K562 (cell line): ENCODE measurements at regions not wholly inside any gene's neighbourhood (a gene's known extent, or its start where the extent isn't known, plus 50 kb on each side); places are given as distances from the start of the nearest gene placed in this dataset.

Experiments
- ATAC-seq: fragments of 200-7000 bp; cut with Tn5 transposase; 3 replicates; pipeline ENCODE4 v1.9.1; 2020; ENCODE audit warnings: moderate library complexity
- BruUV-seq: library from RNA; stranded (reverse); fragments of 400-500 nt; replicated peaks from 2 replicates; lab custom pipeline; 2021; lab: Mats Ljungman, UMichigan
- CTCF ChIA-PET: fragments of 300-600 bp; formaldehyde crosslinking; extraction: SDS; loops from one replicate; lab custom pipeline; 2021; ENCODE audit warnings: low intra/inter-chr PET ratio; lab: Yijun Ruan, JAX
- POLR2A ChIA-PET: fragments of 300-600, 350-650 bp; sonication (Branson Sonifier 250); formaldehyde crosslinking; extraction: SDS; loops from one replicate; lab custom pipeline; 2021; ENCODE audit warnings: antibody characterized with exemption, inconsistent platforms; lab: Yijun Ruan, JAX
- DNase-seq, 4 experiments: peaks; one replicate each; pipeline versions ENCODE4 v3.0.0 to v3.0.0-alpha.2; 2011 to 2018; ENCODE audit warnings: low spot score in 3 of 4, mixed read lengths in 3 of 4; ENCODE audit errors: extremely low read depth in 1 of 4
- FAIRE-seq: peaks from 2 replicates; lab custom pipeline; 2011; peaks lifted over from hg19 to GRCh38; lab: Jason Lieb, UNC
- H2AFZ ChIP-seq: 2 replicates; pipeline ENCODE4 v1.6.0; 2011; ENCODE audit warnings: low read depth, low read length, control low read depth, inconsistent platforms
- H3K27ac ChIP-seq: fragments of 200-600 bp; 3 replicates; pipeline ENCODE4 v1.8.0; 2011; ENCODE audit warnings: low read depth, mild to moderate bottlenecking, control low read depth, inconsistent platforms, low read length, moderate library complexity, mixed read lengths; ENCODE audit errors: extremely low read depth
- H3K27me3 ChIP-seq, 2 experiments: fragments of 300-600 bp in 1 of 2; 2 replicates in 1 of 2; 3 replicates in 1 of 2; pipeline versions ENCODE4 v1.6.0 to v1.8.0; 2011; ENCODE audit warnings: inconsistent platforms in 2 of 2, low read length in 2 of 2, mild to moderate bottlenecking in 1 of 2, mixed read lengths in 1 of 2, moderate library complexity in 1 of 2; ENCODE audit not compliant: control insufficient read depth in 2 of 2, insufficient read depth in 2 of 2
- H3K36me3 ChIP-seq: fragments of 300-600 bp; 3 replicates; pipeline ENCODE4 v1.8.0; 2011; ENCODE audit warnings: mild to moderate bottlenecking, low read length, inconsistent platforms; ENCODE audit not compliant: control insufficient read depth, insufficient read depth
- H3K4me1 ChIP-seq, 2 experiments: fragments of 200-600 bp in 1 of 2; replicated peaks in 1 of 2; 2 replicates in 1 of 2; 3 replicates in 1 of 2; pipeline versions ENCODE4 v1.5.1 to v1.8.0; 2011; ENCODE audit warnings: inconsistent platforms in 2 of 2, low read length in 2 of 2, mild to moderate bottlenecking in 1 of 2, mixed read lengths in 1 of 2, moderate library complexity in 1 of 2; ENCODE audit not compliant: control insufficient read depth in 2 of 2, insufficient read depth in 2 of 2
- H3K4me2 ChIP-seq: 2 replicates; pipeline ENCODE4 v1.6.1; 2011; ENCODE audit warnings: low read length, control low read depth, inconsistent platforms, mixed read lengths; ENCODE audit not compliant: insufficient read depth
- H3K4me3 ChIP-seq: fragments of 200-600 bp; sonication (generic), shearing (Covaris generic); 2 replicates; pipeline ENCODE4 v1.5.1; 2016; ENCODE audit warnings: control low read depth, inconsistent platforms
- H3K79me2 ChIP-seq: fragments of 200-600 bp; 3 replicates; pipeline ENCODE4 v1.8.0; 2011; ENCODE audit warnings: low read length, inconsistent platforms; ENCODE audit not compliant: control insufficient read depth, insufficient read depth
- H3K9ac ChIP-seq, 2 experiments: 2 replicates each; pipeline versions ENCODE4 v1.6.0 to v1.6.1; 2011; ENCODE audit warnings: low read depth in 2 of 2, low read length in 2 of 2, control low read depth in 1 of 2, inconsistent platforms in 1 of 2, mild to moderate bottlenecking in 1 of 2, mixed read lengths in 1 of 2; ENCODE audit not compliant: insufficient read depth in 1 of 2
- H3K9me1 ChIP-seq: one replicate; pipeline ENCODE4 v1.6.0; 2011; ENCODE audit warnings: inconsistent platforms, mild to moderate bottlenecking, low read length, moderate library complexity; ENCODE audit not compliant: control insufficient read depth, insufficient read depth
- H3K9me3 ChIP-seq: replicated peaks from 2 replicates; pipeline ENCODE4 v1.5.1; 2011; ENCODE audit warnings: low read depth, low read length, inconsistent platforms; ENCODE audit not compliant: control insufficient read depth, insufficient read depth
- H4K20me1 ChIP-seq: replicated peaks from 2 replicates; pipeline ENCODE4 v1.6.1; 2011; ENCODE audit warnings: low read length, inconsistent platforms, mixed read lengths; ENCODE audit not compliant: control insufficient read depth, insufficient read depth
- BMI1 ChIP-seq: fragments of 150-350 bp; IDR thresholded peaks from 2 replicates; pipeline ENCODE4 v1.6.1; 2014; ENCODE audit warnings: low read length
- EWSR1 ChIP-seq: fragments of 450-650 bp; IDR thresholded peaks from 2 replicates; pipeline ENCODE4 v1.6.1; 2018; ENCODE audit warnings: borderline replicate concordance, mild to moderate bottlenecking, low read depth, moderate library complexity; ENCODE audit not compliant: partially characterized antibody
- GTF2A2 ChIP-seq: IDR thresholded peaks from 2 replicates; pipeline ENCODE4 v1.6.1; 2016; ENCODE audit warnings: mild to moderate bottlenecking, missing genetic modification characterization, missing compliant biosample characterization
- HDAC1 ChIP-seq, 2 experiments: fragments of 450-650 bp; IDR thresholded peaks; 2 replicates each; pipeline ENCODE4 v1.6.1; 2016 to 2017; ENCODE audit warnings: inconsistent platforms in 1 of 2, mild to moderate bottlenecking in 1 of 2, moderate library complexity in 1 of 2
- KDM5B ChIP-seq: fragments of 200-600 bp; sonication (generic); IDR thresholded peaks from 2 replicates; pipeline ENCODE4 v1.6.1; 2012; ENCODE audit warnings: low read depth, mild to moderate bottlenecking, moderate library complexity, low read length, control low read depth, inconsistent platforms; ENCODE audit not compliant: insufficient replicate concordance
- KLF1 ChIP-seq: fragments of 450-650 bp; IDR thresholded peaks from 2 replicates; pipeline ENCODE4 v1.6.1; 2016; ENCODE audit warnings: missing genetic modification characterization, missing compliant biosample characterization
- MEF2A ChIP-seq: IDR thresholded peaks from 2 replicates; pipeline ENCODE4 v1.6.1; 2011; ENCODE audit warnings: low read depth, mild to moderate bottlenecking, low read length, moderate library complexity; ENCODE audit not compliant: control insufficient read depth
- NFE2L1 ChIP-seq: fragments of 450-650 bp; IDR thresholded peaks from 2 replicates; pipeline ENCODE4 v1.6.1; 2016; ENCODE audit warnings: missing genetic modification characterization, low read depth, mild to moderate bottlenecking, missing compliant biosample characterization, moderate library complexity, borderline replicate concordance
- NR2C2 ChIP-seq, 2 experiments: fragments of 200-800 bp in 1 of 2; sonication (Bioruptor generic) in 1 of 2; sonication (generic) in 1 of 2; formaldehyde crosslinking in 1 of 2; IDR thresholded peaks; 2 replicates each; pipeline versions ENCODE4 v1.6.1 to v1.8.0; 2016 to 2022; ENCODE audit warnings: mild to moderate bottlenecking in 1 of 2, missing compliant biosample characterization in 1 of 2, missing genetic modification characterization in 1 of 2, missing genetic modification reagents in 1 of 2
- PRMT5 ChIP-seq: sonication (generic); formaldehyde crosslinking; IDR thresholded peaks from 2 replicates; pipeline ENCODE4 v1.5.0; 2020; ENCODE audit warnings: missing genetic modification reagents
- SLC30A9 ChIP-seq: fragments of 250-450 bp; sonication (Bioruptor Pico); IDR thresholded peaks from 2 replicates; pipeline ENCODE4 v1.8.0; 2022; ENCODE audit warnings: mild to moderate bottlenecking, moderate library complexity
- SRSF1 ChIP-seq: fragments of 200-400 bp; formaldehyde crosslinking; IDR thresholded peaks from 2 replicates; pipeline ENCODE4 v1.6.1; 2017; ENCODE audit warnings: mild to moderate bottlenecking, low read depth, low read length, moderate library complexity
- TAF15 ChIP-seq: fragments of 200-400 bp; formaldehyde crosslinking; IDR thresholded peaks from 2 replicates; pipeline ENCODE4 v1.6.1; 2017; ENCODE audit warnings: mild to moderate bottlenecking, low read depth, low read length, moderate library complexity
- TEAD1 ChIP-seq, 2 experiments: fragments of 450-650 bp in 1 of 2; sonication (generic) in 1 of 2; formaldehyde crosslinking; IDR thresholded peaks; 2 replicates each; pipeline versions ENCODE4 v1.4.0 to v1.8.0; 2020 to 2022; ENCODE audit warnings: mild to moderate bottlenecking in 2 of 2, missing genetic modification reagents in 1 of 2
- ZKSCAN3 ChIP-seq: fragments of 250-450 bp; sonication (Bioruptor Pico); IDR thresholded peaks from 2 replicates; pipeline ENCODE4 v1.4.0; 2020
- ZNF174 ChIP-seq: fragments of 250-450 bp; sonication (Bioruptor Pico); IDR thresholded peaks from 2 replicates; pipeline ENCODE4 v1.4.0; 2020; ENCODE audit warnings: mild to moderate bottlenecking
- ZNF584 ChIP-seq: fragments of 200-800 bp; sonication (Bioruptor generic); IDR thresholded peaks from 2 replicates; pipeline ENCODE4 v1.6.1; 2016; ENCODE audit warnings: low read depth, mild to moderate bottlenecking, missing genetic modification characterization, missing compliant biosample characterization
- ZNF699 ChIP-seq: fragments of 250-450 bp; sonication (Bioruptor Pico); IDR thresholded peaks from 2 replicates; pipeline ENCODE4 v1.8.0; 2021; ENCODE audit warnings: mild to moderate bottlenecking, moderate library complexity; ENCODE audit not compliant: insufficient replicate concordance
- ZNF76 ChIP-seq: fragments of 250-450 bp; sonication (Bioruptor Pico); IDR thresholded peaks from 2 replicates; pipeline ENCODE4 v1.4.0; 2020; ENCODE audit warnings: mild to moderate bottlenecking, moderate library complexity, borderline replicate concordance
- WGBS: fragments of 100-300 bp; shearing (Covaris generic); methylation state at CpG from one replicate; pipeline ENCODE4 v1.1.6; 2016; ENCODE audit warnings: low coverage, mixed read lengths; ENCODE audit not compliant: insufficient coverage; ENCODE audit errors: missing lambda C conversion rate; 5-methylcytosine and 5-hydroxymethylcytosine counted together
- in situ Hi-C: fragments of 300-500 bp; cut with MboI; formaldehyde crosslinking; loops from 4 replicates; pipeline ENCODE4 v1.15.0; 2018; ENCODE audit warnings: inconsistent platforms, mixed read lengths
- intact Hi-C: fragments of 100-400 bp; cut with micrococcal nuclease; formaldehyde crosslinking; loops from 2 replicates; pipeline ENCODE4 v1.14.2; 2022

DNA sequence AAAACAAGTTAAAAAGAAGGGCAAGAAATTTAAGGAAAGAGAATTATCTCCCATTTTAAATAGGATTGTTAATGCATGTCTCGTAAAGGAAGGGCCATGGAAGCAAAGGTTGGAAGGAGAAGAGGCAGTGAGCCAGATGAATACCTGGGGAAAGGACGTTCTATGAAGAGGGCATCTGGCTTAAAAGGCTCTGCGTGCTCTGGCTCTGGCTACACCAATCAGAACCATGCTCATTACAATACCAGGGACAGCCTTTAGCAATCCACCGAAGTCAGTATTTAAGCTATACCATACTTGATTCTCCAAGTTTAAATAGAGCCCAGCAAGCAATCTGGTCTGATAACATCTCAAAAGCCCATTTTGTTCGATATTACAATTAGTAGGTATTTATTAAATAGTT is 58.5 kb upstream of the C1orf87 start:
- WGBS, result 2% methylated on average over 5 of the region's 5 CpGs
- ATAC-seq (no peak), DNase-seq (no peak), FAIRE-seq (no peak)
- intact Hi-C loops, result no loop called here
- in situ Hi-C loops, result no loop called here
- Histone ChIP-seq H3K9me1 (no peaks in the 10 kb centered on the region), H3K4me1 (no peaks in the 10 kb centered on the region), H3K9me3 (no peaks in the 10 kb centered on the region), H3K27ac (no peak overlapping the region), H3K79me2 (no peaks in the 10 kb centered on the region), H3K4me2 (no peak overlapping the region), H3K9ac (no peak overlapping the region), H3K4me3 (no peak overlapping the region), H2AFZ (no peak overlapping the region), H4K20me1 (no peaks in the 10 kb centered on the region), H3K27me3 (no peaks in the 10 kb centered on the region), H3K36me3 (no peaks in the 10 kb centered on the region)
- ChIA-PET POLR2A (no interaction called here), CTCF (no interaction called here)
- TF ChIP-seq TEAD1 (CRISPR knock-in tag; IDR thresholded peaks at IDR 0.05) (no peak), ZNF174 (CRISPR knock-in tag) (no peak), KLF1 (tag) (no peak), SLC30A9 (CRISPR knock-in tag) (no peak), HDAC1 (IDR thresholded peaks at IDR 0.05) (no peak), BMI1 (no peak), NR2C2 (CRISPR knock-in tag; IDR thresholded peaks at IDR 0.05) (no peak), NR2C2 (tag; IDR thresholded peaks at IDR 0.05) (no peak), KDM5B (no peak), PRMT5 (CRISPR knock-in tag) (no peak), MEF2A (no peak), ZNF76 (CRISPR knock-in tag) (no peak), ZNF584 (CRISPR knock-in tag) (no peak), GTF2A2 (tag) (no peak), SRSF1 (no peak), EWSR1 (no peak), NFE2L1 (no peak), TAF15 (no peak), ZNF699 (CRISPR knock-in tag) (no peak), ZKSCAN3 (no peak)
- no TSS peak for BruUV-seq
